ENCODE measurements at regions not wholly inside any gene's neighbourhood (a gene's known extent, or its start where the extent isn't known, plus 50 kb on each side); places are given as distances from the start of the nearest gene placed in this dataset.
A peak's percentile ranks its signal among the peaks of the same experiment; 100 is the strongest.

DNA sequence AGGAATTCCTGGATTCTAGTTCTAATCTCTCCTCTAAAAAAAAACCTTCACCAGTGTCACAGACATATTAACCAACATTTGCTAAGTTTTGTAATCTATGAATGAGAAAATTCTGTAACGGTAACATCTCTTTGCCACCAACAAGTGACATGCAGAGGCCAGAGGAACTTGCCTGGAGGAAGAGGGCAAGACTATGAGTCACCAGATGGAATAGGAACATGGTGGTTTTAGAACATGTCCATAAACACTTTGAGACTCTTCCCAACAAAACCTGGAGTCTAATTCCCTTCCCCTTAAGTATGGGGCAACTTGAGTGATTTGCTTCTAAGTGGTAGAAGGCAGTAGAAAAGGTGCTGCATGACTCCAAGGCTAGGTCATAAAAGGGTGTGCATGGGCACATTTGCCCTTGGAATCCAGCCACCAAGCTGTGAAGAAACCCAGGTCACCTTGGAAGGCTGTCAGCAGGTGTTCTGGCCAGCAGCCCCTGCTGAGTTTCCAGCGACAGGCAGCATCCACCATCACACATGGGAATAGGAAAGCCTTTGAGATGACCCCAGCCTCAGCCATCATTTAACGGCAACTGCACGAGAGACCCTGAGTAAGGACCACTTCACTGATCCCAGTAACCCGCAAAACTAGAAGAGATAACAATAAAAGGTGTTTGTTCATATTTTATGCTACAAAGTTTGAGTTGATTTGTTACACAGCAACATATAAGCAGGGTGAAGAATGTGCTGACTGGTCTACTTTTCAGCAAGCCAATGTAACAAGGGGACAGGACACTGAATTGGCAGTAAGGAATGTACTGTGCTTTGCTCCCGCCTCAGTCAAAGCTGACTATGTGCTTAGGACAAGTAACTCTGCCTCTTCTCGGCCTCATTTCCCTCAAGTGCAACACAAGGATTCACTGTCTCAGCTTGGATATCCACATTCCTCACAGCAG, 90.6 kb downstream of the SKA1 start:
- Histone ChIP-seq H3K9me3 (no peaks in the 10 kb centered on the region), H3K27me3 (no peaks in the 10 kb centered on the region), H3K27ac (no peak overlapping the region), H3K36me3 (no peaks in the 10 kb centered on the region), H3K4me1 (no peaks in the 10 kb centered on the region), H3K4me3 (no peak overlapping the region)
- TF ChIP-seq, protein P1, sequence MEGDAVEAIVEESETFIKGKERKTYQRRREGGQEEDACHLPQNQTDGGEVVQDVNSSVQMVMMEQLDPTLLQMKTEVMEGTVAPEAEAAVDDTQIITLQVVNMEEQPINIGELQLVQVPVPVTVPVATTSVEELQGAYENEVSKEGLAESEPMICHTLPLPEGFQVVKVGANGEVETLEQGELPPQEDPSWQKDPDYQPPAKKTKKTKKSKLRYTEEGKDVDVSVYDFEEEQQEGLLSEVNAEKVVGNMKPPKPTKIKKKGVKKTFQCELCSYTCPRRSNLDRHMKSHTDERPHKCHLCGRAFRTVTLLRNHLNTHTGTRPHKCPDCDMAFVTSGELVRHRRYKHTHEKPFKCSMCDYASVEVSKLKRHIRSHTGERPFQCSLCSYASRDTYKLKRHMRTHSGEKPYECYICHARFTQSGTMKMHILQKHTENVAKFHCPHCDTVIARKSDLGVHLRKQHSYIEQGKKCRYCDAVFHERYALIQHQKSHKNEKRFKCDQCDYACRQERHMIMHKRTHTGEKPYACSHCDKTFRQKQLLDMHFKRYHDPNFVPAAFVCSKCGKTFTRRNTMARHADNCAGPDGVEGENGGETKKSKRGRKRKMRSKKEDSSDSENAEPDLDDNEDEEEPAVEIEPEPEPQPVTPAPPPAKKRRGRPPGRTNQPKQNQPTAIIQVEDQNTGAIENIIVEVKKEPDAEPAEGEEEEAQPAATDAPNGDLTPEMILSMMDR (IDR thresholded peaks at IDR 0.05): no peak
- intact Hi-C loops (cut with DNase I): no loop called here
- DNase-seq (ENCODE audit: low spot score in 2 of 2): no peak

DNA sequence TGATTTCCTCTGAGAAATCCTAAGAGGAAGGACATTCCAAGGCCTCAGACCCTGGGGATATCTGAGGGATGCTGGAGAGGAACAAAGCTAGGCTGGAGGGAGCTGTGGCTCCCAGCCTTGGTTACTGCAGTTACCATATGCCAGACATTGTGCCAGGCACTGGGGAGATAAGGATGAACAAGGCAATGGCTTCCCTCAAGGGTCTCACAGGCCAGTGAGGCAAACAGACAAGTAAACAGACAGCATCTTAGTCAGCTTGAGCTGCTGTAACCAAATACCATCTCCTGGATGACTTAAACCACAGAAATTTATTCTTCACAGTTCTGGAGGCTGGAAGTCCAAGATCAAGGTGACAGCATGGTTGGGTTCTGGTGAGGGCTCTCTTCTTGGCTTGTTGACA, 91.8 kb downstream of the SKA1 start:
- Histone ChIP-seq H3K27me3 (no peaks in the 10 kb centered on the region), H3K9me3 (no peaks in the 10 kb centered on the region), H3K4me3 (no peak overlapping the region), H3K36me3 (no peaks in the 10 kb centered on the region), H3K4me1 (no peaks in the 10 kb centered on the region), H3K27ac (no peak overlapping the region)
- TF ChIP-seq, protein P1 (IDR thresholded peaks at IDR 0.05): no peak
- DNase-seq (ENCODE audit: low spot score in 2 of 2): no peak
- intact Hi-C loops (cut with DNase I): no loop called here

DNA sequence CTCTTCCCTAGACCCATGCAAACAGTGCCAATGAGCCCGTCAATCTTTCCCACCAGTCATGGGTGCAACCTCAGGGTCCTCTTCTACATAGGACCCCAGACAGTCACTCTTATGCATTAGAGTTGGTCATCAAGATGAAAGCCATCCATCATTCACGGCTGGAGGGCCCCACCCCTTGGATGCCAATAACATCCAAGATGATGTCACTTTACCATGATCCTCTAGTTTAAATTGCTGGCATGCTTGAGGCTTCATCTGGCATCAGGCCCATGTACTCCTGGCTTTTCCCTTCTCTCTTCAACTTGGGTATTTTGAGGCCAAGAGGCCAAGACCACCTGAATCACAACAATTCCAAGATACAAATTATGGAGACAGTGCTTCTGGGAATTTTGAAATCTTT, 91.1 kb upstream of the MAPK4 start:
- no peak overlapping the region for H3K27ac ChIP-seq
- no peaks in the 10 kb centered on the region for H3K4me1 ChIP-seq
- intact Hi-C loops (cut with DNase I): no loop called here
- H3K27me3 ChIP-seq: no peaks in the 10 kb centered on the region
- H3K4me3 ChIP-seq: no peak overlapping the region
- H3K36me3 ChIP-seq: no peaks in the 10 kb centered on the region
- TF ChIP-seq, protein P1 (IDR thresholded peaks at IDR 0.05): no peak
- H3K9me3 ChIP-seq: no peaks in the 10 kb centered on the region
- no peak for DNase-seq (ENCODE audit: low spot score in 2 of 2)

DNA sequence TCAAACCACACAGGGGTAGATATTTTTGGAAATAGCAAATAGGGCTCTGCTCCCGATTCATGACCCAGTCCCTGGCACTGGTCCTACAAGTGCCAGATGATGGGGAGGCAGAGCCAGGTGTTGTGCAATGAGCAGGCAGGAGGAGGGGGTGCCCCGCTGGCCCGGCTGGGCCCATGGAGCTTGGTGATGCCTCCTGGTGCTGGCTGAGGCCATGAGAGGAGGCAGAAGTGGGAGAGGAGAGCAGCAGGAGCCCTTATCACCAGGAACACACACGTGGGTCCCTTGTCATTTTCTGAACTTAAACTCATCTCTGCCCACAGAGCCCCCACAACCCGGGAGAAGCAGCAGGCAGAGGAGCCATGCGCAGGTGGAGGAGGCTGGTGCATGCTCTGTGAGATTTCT, 90.5 kb upstream of the MAPK4 start:
- TF ChIP-seq, protein P1 (IDR thresholded peaks at IDR 0.05): no peak
- no peaks in the 10 kb centered on the region for H3K9me3 ChIP-seq
- H3K27ac ChIP-seq: no peak overlapping the region
- no peaks in the 10 kb centered on the region for H3K36me3 ChIP-seq
- intact Hi-C loops (cut with DNase I): no loop called here
- no peak overlapping the region for H3K4me3 ChIP-seq
- no peaks in the 10 kb centered on the region for H3K27me3 ChIP-seq
- no peaks in the 10 kb centered on the region for H3K4me1 ChIP-seq
- peak; percentile 16 to 79 for DNase-seq (ENCODE audit: low spot score in 2 of 2)

DNA sequence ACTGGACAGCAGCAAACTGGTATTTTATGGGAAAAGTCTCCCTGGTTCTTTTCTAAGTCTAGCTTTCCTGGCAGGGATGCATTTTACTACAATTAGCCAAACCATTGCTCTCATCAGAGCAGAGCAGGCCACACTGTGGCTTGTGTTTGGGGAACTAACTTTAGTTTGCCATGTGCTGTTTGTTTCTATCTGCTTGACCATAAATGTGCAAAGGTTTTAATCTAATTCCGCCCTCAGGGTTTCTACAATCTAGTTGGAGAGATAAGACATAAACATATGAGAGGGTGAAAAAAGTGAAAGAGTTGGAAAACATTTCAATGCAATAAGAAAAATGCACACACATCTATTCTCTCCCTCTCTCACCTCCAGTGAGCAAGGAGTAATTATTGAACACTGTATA, 86.9 kb upstream of the MAPK4 start:
- Histone ChIP-seq H3K4me3 (no peak overlapping the region), H3K9me3 (no peaks in the 10 kb centered on the region), H3K27me3 (no peaks in the 10 kb centered on the region), H3K36me3 (no peaks in the 10 kb centered on the region), H3K4me1 (no peaks in the 10 kb centered on the region), H3K27ac (no peak overlapping the region)
- TF ChIP-seq, protein P1 (IDR thresholded peaks at IDR 0.05): no peak
- DNase-seq (ENCODE audit: low spot score in 2 of 2): no peak
- intact Hi-C loops (cut with DNase I): no loop called here

Measured in ascending aorta (tissue), 2 donors.